ENCODE measurements at regions not wholly inside any gene's neighbourhood (a gene's known extent, or its start where the extent isn't known, plus 50 kb on each side); places are given as distances from the start of the nearest gene placed in this dataset.

DNA sequence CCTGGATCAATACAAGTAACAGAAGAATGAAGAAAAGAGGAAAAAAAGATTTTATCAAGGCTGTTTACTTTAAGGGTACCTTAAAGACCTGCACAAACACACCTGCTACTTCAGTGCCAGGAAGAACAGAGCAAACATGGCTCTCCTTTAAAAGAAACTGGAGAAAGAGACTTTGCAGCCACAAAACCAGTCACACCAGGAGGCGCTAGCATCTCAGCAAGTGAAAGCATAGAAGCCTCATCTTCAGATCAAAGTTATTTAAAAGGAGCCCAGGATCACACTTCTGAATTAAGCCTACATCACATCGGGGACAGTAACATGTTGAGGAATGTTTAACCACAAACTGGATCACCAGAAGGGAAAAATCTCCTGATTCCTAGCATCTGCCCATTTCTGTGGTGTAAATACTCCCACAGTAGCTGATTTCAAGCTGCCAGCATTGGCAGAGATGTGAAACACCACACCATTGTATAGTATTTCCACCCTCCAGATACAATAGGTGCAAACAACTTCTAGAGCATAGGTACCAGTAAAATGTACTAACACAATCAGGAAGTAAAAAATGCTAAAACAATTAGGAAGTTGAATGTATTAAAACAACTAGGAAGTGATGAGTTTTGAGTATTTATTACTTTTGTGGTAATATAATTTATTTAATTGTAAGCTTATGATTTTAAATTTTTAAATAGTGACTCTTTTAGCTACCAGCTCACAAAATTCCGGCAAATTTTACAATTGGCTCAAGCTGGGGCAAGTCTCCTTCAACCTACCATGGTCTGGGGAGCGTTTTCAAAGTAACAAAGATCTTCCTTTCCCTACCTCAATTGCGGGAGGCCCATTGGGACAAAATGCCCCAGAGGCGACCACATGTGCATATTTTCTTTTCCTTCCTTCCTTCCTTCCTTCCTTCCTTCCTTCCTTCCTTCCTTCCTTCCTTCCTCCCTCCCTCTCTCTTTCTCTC lies 105.3 kb upstream of the CLDN14 start:
- TF ChIP-seq, protein P1, sequence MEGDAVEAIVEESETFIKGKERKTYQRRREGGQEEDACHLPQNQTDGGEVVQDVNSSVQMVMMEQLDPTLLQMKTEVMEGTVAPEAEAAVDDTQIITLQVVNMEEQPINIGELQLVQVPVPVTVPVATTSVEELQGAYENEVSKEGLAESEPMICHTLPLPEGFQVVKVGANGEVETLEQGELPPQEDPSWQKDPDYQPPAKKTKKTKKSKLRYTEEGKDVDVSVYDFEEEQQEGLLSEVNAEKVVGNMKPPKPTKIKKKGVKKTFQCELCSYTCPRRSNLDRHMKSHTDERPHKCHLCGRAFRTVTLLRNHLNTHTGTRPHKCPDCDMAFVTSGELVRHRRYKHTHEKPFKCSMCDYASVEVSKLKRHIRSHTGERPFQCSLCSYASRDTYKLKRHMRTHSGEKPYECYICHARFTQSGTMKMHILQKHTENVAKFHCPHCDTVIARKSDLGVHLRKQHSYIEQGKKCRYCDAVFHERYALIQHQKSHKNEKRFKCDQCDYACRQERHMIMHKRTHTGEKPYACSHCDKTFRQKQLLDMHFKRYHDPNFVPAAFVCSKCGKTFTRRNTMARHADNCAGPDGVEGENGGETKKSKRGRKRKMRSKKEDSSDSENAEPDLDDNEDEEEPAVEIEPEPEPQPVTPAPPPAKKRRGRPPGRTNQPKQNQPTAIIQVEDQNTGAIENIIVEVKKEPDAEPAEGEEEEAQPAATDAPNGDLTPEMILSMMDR (IDR thresholded peaks at IDR 0.05), result no peak
- no peak for TF ChIP-seq POLR2A (IDR thresholded peaks at IDR 0.05)
